ENCODE measurements at regions not wholly inside any gene's neighbourhood (a gene's known extent, or its start where the extent isn't known, plus 50 kb on each side); places are given as distances from the start of the nearest gene placed in this dataset.
"Not testable (repeated sequence)": the region's sequence is repeated elsewhere in the genome, so short reads cannot be mapped to it uniquely, and the experiment has no call there.

GRCh38 chr5:122694884-122695283, 80.0 kb upstream of the SNX2 start:
- H3K4me3 ChIP-seq (ENCODE audit: low read depth, low read length): no peak overlapping the region
- no peak for TF ChIP-seq POLR2A (IDR thresholded peaks at IDR 0.05; ENCODE audit: extremely low read depth, insufficient read length)
- no peak for TF ChIP-seq CTCF (IDR thresholded peaks at IDR 0.05; ENCODE audit: low read depth, low read length)
- no peak for TF ChIP-seq MAX (IDR thresholded peaks at IDR 0.05; ENCODE audit: low read depth, low read length)
- TF ChIP-seq MYC (IDR thresholded peaks at IDR 0.05; ENCODE audit: low read depth, low read length): no peak
- DNase-seq (ENCODE audit: low read depth): no peak

- not testable (repeated sequence) for H3K4me3 ChIP-seq (ENCODE audit: low read depth, low read length)
- DNase-seq (ENCODE audit: low read depth): peak; percentile 25
These were observed 78.1 kb upstream of the SNX2 start for GRCh38 chr5:122696735-122697134.

- DNase-seq (ENCODE audit: low read depth): peak; percentile 57
- TF ChIP-seq MYC (IDR thresholded peaks at IDR 0.05; ENCODE audit: low read depth, low read length): no peak
- no peak for TF ChIP-seq MAX (IDR thresholded peaks at IDR 0.05; ENCODE audit: low read depth, low read length)
- no peak for TF ChIP-seq CTCF (IDR thresholded peaks at IDR 0.05; ENCODE audit: low read depth, low read length)
- TF ChIP-seq POLR2A (IDR thresholded peaks at IDR 0.05; ENCODE audit: extremely low read depth, insufficient read length): no peak
These were observed 77.7 kb upstream of the SNX2 start for GRCh38 chr5:122697191-122697590.

GRCh38 chr5:122699201-122699600, 75.7 kb upstream of the SNX2 start:
- no peak for TF ChIP-seq CTCF (IDR thresholded peaks at IDR 0.05; ENCODE audit: low read depth, low read length)
- TF ChIP-seq MAX (IDR thresholded peaks at IDR 0.05; ENCODE audit: low read depth, low read length): no peak
- no peak for TF ChIP-seq MYC (IDR thresholded peaks at IDR 0.05; ENCODE audit: low read depth, low read length)
- no peak for TF ChIP-seq POLR2A (IDR thresholded peaks at IDR 0.05; ENCODE audit: extremely low read depth, insufficient read length)
- DNase-seq (ENCODE audit: low read depth): no peak
- H3K4me3 ChIP-seq (ENCODE audit: low read depth, low read length): no peak overlapping the region

More at GRCh38 chr5:122697191-122697590, 77.7 kb upstream of the SNX2 start:
- H3K4me3 ChIP-seq (ENCODE audit: low read depth, low read length): no peak overlapping the region

GRCh38 chr5:122701640-122702523, 73.0 kb upstream of the SNX2 start:
- peak; percentile 3 for DNase-seq (ENCODE audit: low read depth)
- H3K4me3 ChIP-seq (ENCODE audit: low read depth, low read length): no peak overlapping the region

More at GRCh38 chr5:122701640-122702523, 73.0 kb upstream of the SNX2 start:
- TF ChIP-seq POLR2A (IDR thresholded peaks at IDR 0.05; ENCODE audit: extremely low read depth, insufficient read length) (no peak), MAX (IDR thresholded peaks at IDR 0.05; ENCODE audit: low read depth, low read length) (no peak), MYC (IDR thresholded peaks at IDR 0.05; ENCODE audit: low read depth, low read length) (no peak), CTCF (IDR thresholded peaks at IDR 0.05; ENCODE audit: low read depth, low read length) (no peak)
